Common myeloid progenitor, CD34-positive (primary cell): ENCODE measurements at regions not wholly inside any gene's neighbourhood (a gene's known extent, or its start where the extent isn't known, plus 50 kb on each side); places are given as distances from the start of the nearest gene placed in this dataset.

Experiments used
- CTCF ChIA-PET: fragments of 350-600 bp; sonication (Branson Sonifier 250); formaldehyde crosslinking; loops from one replicate; lab custom pipeline; 2021; ENCODE audit warnings: antibody characterized with exemption; lab: Charles Lee
- POLR2A ChIA-PET: fragments of 350-600 bp; sonication (Branson Sonifier 250); formaldehyde crosslinking; loops from one replicate; lab custom pipeline; 2021; ENCODE audit warnings: antibody characterized with exemption; lab: Charles Lee
- DNase-seq, 3 donors: peaks; one replicate each; pipeline versions ENCODE4 v3.0.0 to v3.0.0-alpha.2; 2013
- H3K27ac ChIP-seq, 2 experiments: 1 replicate in 1 of 2; 2 replicates in 1 of 2; pipeline ENCODE4 v1.7.0; 2013; ENCODE audit warnings: inconsistent platforms in 2 of 2, low read length in 2 of 2, mild to moderate bottlenecking in 2 of 2, low read depth in 1 of 2, moderate library complexity in 1 of 2; ENCODE audit not compliant: severe bottlenecking in 2 of 2, insufficient read depth in 1 of 2, poor library complexity in 1 of 2
- H3K27me3 ChIP-seq, 5 experiments: replicated peaks in 2 of 5; 1 replicate in 3 of 5; 2 replicates in 2 of 5; pipeline versions ENCODE4 v1.6.1 to v1.7.0; 2013; ENCODE audit warnings: low read length in 4 of 5, mild to moderate bottlenecking in 2 of 5, moderate library complexity in 2 of 5, inconsistent platforms in 1 of 5; ENCODE audit not compliant: insufficient read depth in 5 of 5, control insufficient read depth in 4 of 5
- H3K36me3 ChIP-seq, 4 experiments: 1 replicate in 2 of 4; 2 replicates in 2 of 4; pipeline versions ENCODE4 v1.6.1 to v1.7.0; 2013; ENCODE audit warnings: low read length in 3 of 4, control low read depth in 1 of 4, mild to moderate bottlenecking in 1 of 4; ENCODE audit not compliant: control insufficient read depth in 4 of 4, insufficient read depth in 4 of 4
- H3K4me1 ChIP-seq, 4 experiments: 1 replicate in 3 of 4; 2 replicates in 1 of 4; pipeline versions ENCODE4 v1.6.1 to v1.7.1; 2013; ENCODE audit warnings: low read length in 3 of 4, mild to moderate bottlenecking in 3 of 4, control low read depth in 1 of 4, inconsistent platforms in 1 of 4, moderate library complexity in 1 of 4; ENCODE audit not compliant: control insufficient read depth in 4 of 4, insufficient read depth in 4 of 4; ENCODE audit errors: control extremely low read depth in 1 of 4
- H3K4me3 ChIP-seq, 7 experiments: 1 replicate in 4 of 7; 2 replicates in 3 of 7; pipeline versions ENCODE4 v1.5.1 to v1.7.0; 2013; ENCODE audit warnings: mild to moderate bottlenecking in 7 of 7, low read length in 6 of 7, moderate library complexity in 6 of 7, inconsistent platforms in 2 of 7, low read depth in 2 of 7, control low read depth in 1 of 7; ENCODE audit not compliant: insufficient read depth in 4 of 7, control insufficient read depth in 1 of 7; ENCODE audit errors: extremely low read depth in 1 of 7
- H3K9me3 ChIP-seq, 5 experiments: 1 replicate in 4 of 5; 2 replicates in 1 of 5; pipeline versions ENCODE4 v1.6.1 to v1.7.1; 2013; ENCODE audit warnings: low read length in 4 of 5, mild to moderate bottlenecking in 2 of 5, inconsistent platforms in 1 of 5, low read depth in 1 of 5, moderate library complexity in 1 of 5; ENCODE audit not compliant: control insufficient read depth in 4 of 5, insufficient read depth in 2 of 5; ENCODE audit errors: control extremely low read depth in 1 of 5
- WGBS: methylation state at CpG from one replicate; pipeline ENCODE4 v1.1.5; 2013; ENCODE audit not compliant: insufficient coverage; 5-methylcytosine and 5-hydroxymethylcytosine counted together

GRCh38 chr9:89886281-89886700, 281.5 kb downstream of the GADD45G start:
- 94% methylated on average over 5 of the region's 5 CpGs for WGBS
- H3K4me1 ChIP-seq: no peaks in the 10 kb centered on the region
- H3K36me3 ChIP-seq: no peaks in the 10 kb centered on the region
- DNase-seq: no peak
- peaks cover 0 to 4% (median 0%) of the 10 kb centered on the region in 5 experiments for H3K9me3 ChIP-seq
- no peaks in the 10 kb centered on the region for H3K27me3 ChIP-seq
- no peak overlapping the region for H3K4me3 ChIP-seq
- no peak overlapping the region for H3K27ac ChIP-seq
- POLR2A ChIA-PET: no interaction called here
- CTCF ChIA-PET: no interaction called here

- CTCF ChIA-PET: no interaction called here
- H3K36me3 ChIP-seq: no peaks in the 10 kb centered on the region
- no peaks in the 10 kb centered on the region for H3K27me3 ChIP-seq
- H3K9me3 ChIP-seq: peaks cover 0 to 4% (median 0%) of the 10 kb centered on the region in 5 experiments
- POLR2A ChIA-PET: no interaction called here
- no peak for DNase-seq
- H3K4me1 ChIP-seq: no peaks in the 10 kb centered on the region
- 100% methylated on average over 4 of the region's 4 CpGs for WGBS
- no peak overlapping the region for H3K27ac ChIP-seq
- H3K4me3 ChIP-seq: no peak overlapping the region
These were observed 282.5 kb downstream of the GADD45G start for GRCh38 chr9:89887286-89887685.

- Histone ChIP-seq H3K4me1 (no peaks in the 10 kb centered on the region), H3K36me3 (no peaks in the 10 kb centered on the region), H3K27ac (no peak overlapping the region), H3K4me3 (no peak overlapping the region), H3K27me3 (no peaks in the 10 kb centered on the region), H3K9me3 (peaks cover 0 to 4% (median 0%) of the 10 kb centered on the region in 5 experiments)
- ChIA-PET CTCF (no interaction called here), POLR2A (no interaction called here)
- DNase-seq: no peak
- 95% methylated on average over 2 of the region's 2 CpGs for WGBS
These were observed 283.4 kb downstream of the GADD45G start for GRCh38 chr9:89888233-89888632.

GRCh38 chr9:89888677-89889076, 283.9 kb downstream of the GADD45G start:
- Histone ChIP-seq H3K9me3 (peaks cover 0 to 4% (median 0%) of the 10 kb centered on the region in 5 experiments), H3K27ac (no peak overlapping the region), H3K27me3 (no peaks in the 10 kb centered on the region), H3K4me3 (no peak overlapping the region), H3K36me3 (no peaks in the 10 kb centered on the region), H3K4me1 (no peaks in the 10 kb centered on the region)
- POLR2A ChIA-PET: no interaction called here
- CTCF ChIA-PET: no interaction called here
- DNase-seq: no peak
- WGBS: 100% methylated on average over 3 of the region's 3 CpGs

- CTCF ChIA-PET: no interaction called here
These were observed 285.1 kb downstream of the GADD45G start for GRCh38 chr9:89889865-89890264.

GRCh38 chr9:89890326-89890980, 285.6 kb downstream of the GADD45G start:
- no peaks in the 10 kb centered on the region for H3K4me1 ChIP-seq
- peaks cover 0 to 4% (median 0%) of the 10 kb centered on the region in 5 experiments for H3K9me3 ChIP-seq
- ChIA-PET POLR2A (interaction anchor here (0.5 kb wide), 1 partner anchor 631 kb away, joined by 4 read pairs; no protein-coding TSS in a partner anchor), CTCF (no interaction called here)
- H3K4me3 ChIP-seq: no peak overlapping the region
- 81% methylated on average over 14 of the region's 14 CpGs for WGBS
- no peak for DNase-seq
- H3K27me3 ChIP-seq: no peaks in the 10 kb centered on the region
- H3K27ac ChIP-seq: no peak overlapping the region
- no peaks in the 10 kb centered on the region for H3K36me3 ChIP-seq

More at GRCh38 chr9:89889865-89890264, 285.1 kb downstream of the GADD45G start:
- Histone ChIP-seq H3K4me3 (no peak overlapping the region), H3K36me3 (no peaks in the 10 kb centered on the region), H3K9me3 (peaks cover 0 to 4% (median 0%) of the 10 kb centered on the region in 5 experiments), H3K27me3 (no peaks in the 10 kb centered on the region), H3K4me1 (no peaks in the 10 kb centered on the region), H3K27ac (no peak overlapping the region)
- DNase-seq: no peak
- POLR2A ChIA-PET: no interaction called here
- WGBS: 100% methylated on average over 4 of the region's 5 CpGs

GRCh38 chr9:89891221-89891590, 286.4 kb downstream of the GADD45G start:
- WGBS: 100% methylated on average over 3 of the region's 5 CpGs
- ChIA-PET CTCF (interaction anchor here (1.0 kb wide), 1 partner anchor 298 kb away, joined by 3 read pairs; no protein-coding TSS in a partner anchor), POLR2A (no interaction called here)
- Histone ChIP-seq H3K27me3 (no peaks in the 10 kb centered on the region), H3K4me3 (no peak overlapping the region), H3K9me3 (peaks cover 0 to 4% (median 0%) of the 10 kb centered on the region in 5 experiments), H3K36me3 (no peaks in the 10 kb centered on the region), H3K27ac (no peak overlapping the region), H3K4me1 (no peaks in the 10 kb centered on the region)
- no peak for DNase-seq
